K562 (cell line): ENCODE measurements at regions not wholly inside any gene's neighbourhood (a gene's known extent, or its start where the extent isn't known, plus 50 kb on each side); places are given as distances from the start of the nearest gene placed in this dataset.

ENCODE experiments used
- ATAC-seq: fragments of 200-7000 bp; cut with Tn5 transposase; 3 replicates; pipeline ENCODE4 v1.9.1; 2020; ENCODE audit warnings: moderate library complexity
- BruUV-seq: library from RNA; stranded (reverse); fragments of 400-500 nt; replicated peaks from 2 replicates; lab custom pipeline; 2021; lab: Mats Ljungman, UMichigan
- CTCF ChIA-PET: fragments of 300-600 bp; formaldehyde crosslinking; extraction: SDS; loops from one replicate; lab custom pipeline; 2021; ENCODE audit warnings: low intra/inter-chr PET ratio; lab: Yijun Ruan, JAX
- POLR2A ChIA-PET: fragments of 300-600, 350-650 bp; sonication (Branson Sonifier 250); formaldehyde crosslinking; extraction: SDS; loops from one replicate; lab custom pipeline; 2021; ENCODE audit warnings: antibody characterized with exemption, inconsistent platforms; lab: Yijun Ruan, JAX
- DNase-seq, 4 experiments: peaks; one replicate each; pipeline versions ENCODE4 v3.0.0 to v3.0.0-alpha.2; 2011 to 2018; ENCODE audit warnings: low spot score in 3 of 4, mixed read lengths in 3 of 4; ENCODE audit errors: extremely low read depth in 1 of 4
- FAIRE-seq: peaks from 2 replicates; lab custom pipeline; 2011; peaks lifted over from hg19 to GRCh38; lab: Jason Lieb, UNC
- H2AFZ ChIP-seq: 2 replicates; pipeline ENCODE4 v1.6.0; 2011; ENCODE audit warnings: low read depth, low read length, control low read depth, inconsistent platforms
- H3K27ac ChIP-seq: fragments of 200-600 bp; 3 replicates; pipeline ENCODE4 v1.8.0; 2011; ENCODE audit warnings: low read depth, mild to moderate bottlenecking, control low read depth, inconsistent platforms, low read length, moderate library complexity, mixed read lengths; ENCODE audit errors: extremely low read depth
- H3K27me3 ChIP-seq, 2 experiments: fragments of 300-600 bp in 1 of 2; 2 replicates in 1 of 2; 3 replicates in 1 of 2; pipeline versions ENCODE4 v1.6.0 to v1.8.0; 2011; ENCODE audit warnings: inconsistent platforms in 2 of 2, low read length in 2 of 2, mild to moderate bottlenecking in 1 of 2, mixed read lengths in 1 of 2, moderate library complexity in 1 of 2; ENCODE audit not compliant: control insufficient read depth in 2 of 2, insufficient read depth in 2 of 2
- H3K36me3 ChIP-seq: fragments of 300-600 bp; 3 replicates; pipeline ENCODE4 v1.8.0; 2011; ENCODE audit warnings: mild to moderate bottlenecking, low read length, inconsistent platforms; ENCODE audit not compliant: control insufficient read depth, insufficient read depth
- H3K4me1 ChIP-seq, 2 experiments: fragments of 200-600 bp in 1 of 2; replicated peaks in 1 of 2; 2 replicates in 1 of 2; 3 replicates in 1 of 2; pipeline versions ENCODE4 v1.5.1 to v1.8.0; 2011; ENCODE audit warnings: inconsistent platforms in 2 of 2, low read length in 2 of 2, mild to moderate bottlenecking in 1 of 2, mixed read lengths in 1 of 2, moderate library complexity in 1 of 2; ENCODE audit not compliant: control insufficient read depth in 2 of 2, insufficient read depth in 2 of 2
- H3K4me2 ChIP-seq: 2 replicates; pipeline ENCODE4 v1.6.1; 2011; ENCODE audit warnings: low read length, control low read depth, inconsistent platforms, mixed read lengths; ENCODE audit not compliant: insufficient read depth
- H3K4me3 ChIP-seq: fragments of 200-600 bp; sonication (generic), shearing (Covaris generic); 2 replicates; pipeline ENCODE4 v1.5.1; 2016; ENCODE audit warnings: control low read depth, inconsistent platforms
- H3K79me2 ChIP-seq: fragments of 200-600 bp; 3 replicates; pipeline ENCODE4 v1.8.0; 2011; ENCODE audit warnings: low read length, inconsistent platforms; ENCODE audit not compliant: control insufficient read depth, insufficient read depth
- H3K9ac ChIP-seq, 2 experiments: 2 replicates each; pipeline versions ENCODE4 v1.6.0 to v1.6.1; 2011; ENCODE audit warnings: low read depth in 2 of 2, low read length in 2 of 2, control low read depth in 1 of 2, inconsistent platforms in 1 of 2, mild to moderate bottlenecking in 1 of 2, mixed read lengths in 1 of 2; ENCODE audit not compliant: insufficient read depth in 1 of 2
- H3K9me1 ChIP-seq: one replicate; pipeline ENCODE4 v1.6.0; 2011; ENCODE audit warnings: inconsistent platforms, mild to moderate bottlenecking, low read length, moderate library complexity; ENCODE audit not compliant: control insufficient read depth, insufficient read depth
- H3K9me3 ChIP-seq: replicated peaks from 2 replicates; pipeline ENCODE4 v1.5.1; 2011; ENCODE audit warnings: low read depth, low read length, inconsistent platforms; ENCODE audit not compliant: control insufficient read depth, insufficient read depth
- H4K20me1 ChIP-seq: replicated peaks from 2 replicates; pipeline ENCODE4 v1.6.1; 2011; ENCODE audit warnings: low read length, inconsistent platforms, mixed read lengths; ENCODE audit not compliant: control insufficient read depth, insufficient read depth
- DLX4 ChIP-seq: fragments of 250-450 bp; sonication (Bioruptor Pico); IDR thresholded peaks from 2 replicates; pipeline ENCODE4 v1.6.1; 2021; ENCODE audit warnings: mild to moderate bottlenecking
- E2F3 ChIP-seq: fragments of 250-450 bp; sonication (Bioruptor Pico); IDR thresholded peaks from 2 replicates; pipeline ENCODE4 v1.4.0; 2020; ENCODE audit warnings: mild to moderate bottlenecking
- EHMT2 ChIP-seq: fragments of 450-650 bp; IDR thresholded peaks from 2 replicates; pipeline ENCODE4 v1.6.1; 2018; ENCODE audit warnings: antibody characterized with exemption
- ERF ChIP-seq: fragments of 450-650 bp; formaldehyde crosslinking; IDR thresholded peaks from 2 replicates; pipeline ENCODE4 v1.4.0; 2020; ENCODE audit warnings: mild to moderate bottlenecking, mixed read lengths
- EZH2 ChIP-seq: IDR thresholded peaks from 2 replicates; pipeline ENCODE4 v1.6.1; 2012; ENCODE audit warnings: low read depth, mild to moderate bottlenecking, inconsistent platforms, low read length, borderline replicate concordance
- GTF2F1 ChIP-seq: IDR thresholded peaks from 2 replicates; pipeline ENCODE4 v1.6.1; 2011; ENCODE audit warnings: low read depth, low read length, improper control_type of control experiment
- HDGF ChIP-seq: fragments of 450-650 bp; IDR thresholded peaks from 2 replicates; pipeline ENCODE4 v1.6.1; 2016
- JUN ChIP-seq, 2 experiments: sonication (generic) in 1 of 2; formaldehyde crosslinking in 1 of 2; IDR thresholded peaks; 2 replicates each; pipeline versions ENCODE4 v1.6.1 to v1.8.0; 2012 to 2022; ENCODE audit warnings: borderline replicate concordance in 2 of 2, mild to moderate bottlenecking in 2 of 2, improper control_type of control experiment in 1 of 2, low read depth in 1 of 2, low read length in 1 of 2, missing genetic modification reagents in 1 of 2
- MAFF ChIP-seq: IDR thresholded peaks from 2 replicates; pipeline ENCODE4 v1.6.1; 2012; ENCODE audit warnings: low read length, improper control_type of control experiment
- MXI1 ChIP-seq: IDR thresholded peaks from 2 replicates; pipeline ENCODE4 v1.6.1; 2011; ENCODE audit warnings: low read depth, mild to moderate bottlenecking, improper control_type of control experiment, low read length
- NELFE ChIP-seq: IDR thresholded peaks from 2 replicates; pipeline ENCODE4 v1.6.1; 2011; ENCODE audit warnings: mild to moderate bottlenecking; ENCODE audit not compliant: insufficient read depth, insufficient read length
- POLR2B ChIP-seq: fragments of 450-650 bp; IDR thresholded peaks from 2 replicates; pipeline ENCODE4 v1.6.1; 2018; ENCODE audit warnings: low read depth; ENCODE audit not compliant: partially characterized antibody
- PYGO2 ChIP-seq: fragments of 450-650 bp; IDR thresholded peaks from 2 replicates; pipeline ENCODE4 v1.6.1; 2016; ENCODE audit warnings: mild to moderate bottlenecking, missing genetic modification characterization, moderate library complexity, missing compliant biosample characterization
- SETDB1 ChIP-seq: IDR thresholded peaks from one replicate; pipeline ENCODE4 v1.6.1; 2012; ENCODE audit warnings: low read length, control low read depth, inconsistent platforms
- SLC30A9 ChIP-seq: fragments of 250-450 bp; sonication (Bioruptor Pico); IDR thresholded peaks from 2 replicates; pipeline ENCODE4 v1.8.0; 2022; ENCODE audit warnings: mild to moderate bottlenecking, moderate library complexity
- SMARCA5 ChIP-seq: fragments of 450-650 bp; IDR thresholded peaks from 2 replicates; pipeline ENCODE4 v1.6.1; 2016
- ZFPM2 ChIP-seq: fragments of 250-450 bp; sonication (Bioruptor Pico); IDR thresholded peaks from 2 replicates; pipeline ENCODE4 v1.5.1; 2022; ENCODE audit warnings: mild to moderate bottlenecking
- ZNF354B ChIP-seq: fragments of 250-450 bp; sonication (Bioruptor Pico); IDR thresholded peaks from 2 replicates; pipeline ENCODE4 v1.4.0; 2020
- ZNF551 ChIP-seq: fragments of 250-450 bp; sonication (Bioruptor Pico); IDR thresholded peaks from 2 replicates; pipeline ENCODE4 v1.5.0; 2021; ENCODE audit warnings: mild to moderate bottlenecking, moderate library complexity
- WGBS: fragments of 100-300 bp; shearing (Covaris generic); methylation state at CpG from one replicate; pipeline ENCODE4 v1.1.6; 2016; ENCODE audit warnings: low coverage, mixed read lengths; ENCODE audit not compliant: insufficient coverage; ENCODE audit errors: missing lambda C conversion rate; 5-methylcytosine and 5-hydroxymethylcytosine counted together
- in situ Hi-C: fragments of 300-500 bp; cut with MboI; formaldehyde crosslinking; loops from 4 replicates; pipeline ENCODE4 v1.15.0; 2018; ENCODE audit warnings: inconsistent platforms, mixed read lengths
- intact Hi-C: fragments of 100-400 bp; cut with micrococcal nuclease; formaldehyde crosslinking; loops from 2 replicates; pipeline ENCODE4 v1.14.2; 2022
- TF ChIP-seq, protein P1 (sequence below): fragments of 250-450 bp; sonication (Bioruptor Pico); IDR thresholded peaks from 2 replicates; pipeline ENCODE4 v1.4.0; 2020

DNA sequence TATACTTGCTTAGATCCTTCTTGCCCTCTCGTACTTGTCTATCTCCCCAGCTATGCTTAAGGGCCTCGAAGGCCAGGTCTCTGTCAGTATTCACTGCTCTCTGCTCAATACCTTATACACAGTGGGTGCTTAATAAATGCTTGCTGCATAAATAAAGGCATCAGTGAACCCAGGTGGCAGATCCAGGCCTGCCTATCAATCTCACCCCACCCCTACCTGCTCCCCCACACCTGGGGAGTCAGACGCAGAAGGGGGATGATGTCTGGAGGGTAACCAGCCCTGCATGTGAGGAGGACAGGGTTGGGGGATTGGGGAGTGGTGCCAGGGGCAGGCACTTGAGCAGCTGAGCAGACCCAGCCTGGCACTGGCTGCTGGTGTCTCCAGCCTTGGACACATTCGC is 430.6 kb downstream of the MN1 start:
- H3K4me2 ChIP-seq, result no peak overlapping the region
- ChIA-PET CTCF (no interaction called here), POLR2A (no interaction called here)
- no peaks in the 10 kb centered on the region for H4K20me1 ChIP-seq
- no peak for FAIRE-seq
- H3K9me1 ChIP-seq, result no peaks in the 10 kb centered on the region
- H3K79me2 ChIP-seq, result no peaks in the 10 kb centered on the region
- H3K4me1 ChIP-seq, result no peaks in the 10 kb centered on the region
- H2AFZ ChIP-seq, result no peak overlapping the region
- H3K9ac ChIP-seq, result no peak overlapping the region
- H3K27me3 ChIP-seq, result no peaks in the 10 kb centered on the region; a peak in 1 of 5 replicates
- in situ Hi-C loops (no loop called here), intact Hi-C loops (no loop called here)
- H3K9me3 ChIP-seq, result no peaks in the 10 kb centered on the region
- DNase-seq, result no peak
- H3K4me3 ChIP-seq, result no peak overlapping the region
- no TSS peak for BruUV-seq
- no peak for ATAC-seq
- WGBS, result 0% methylated on average over 4 of the region's 4 CpGs
- no peak for TF ChIP-seq E2F3 (CRISPR knock-in tag)
- no peak for TF ChIP-seq JUN (IDR thresholded peaks at IDR 0.05; ENCODE audit: borderline replicate concordance, low read depth, low read length)
- no peak for TF ChIP-seq JUN (CRISPR knock-in tag; IDR thresholded peaks at IDR 0.05; ENCODE audit: borderline replicate concordance)
- TF ChIP-seq EHMT2, result no peak
- no peak for TF ChIP-seq SETDB1
- TF ChIP-seq ERF (CRISPR knock-in tag), result no peak
- no peak for TF ChIP-seq PYGO2 (tag)
- no peak for TF ChIP-seq ZFPM2
- TF ChIP-seq ZNF354B (CRISPR knock-in tag), result no peak
- no peak for TF ChIP-seq ZNF551 (CRISPR knock-in tag)
- no peak for TF ChIP-seq NELFE
- TF ChIP-seq MXI1, result no peak
- TF ChIP-seq SMARCA5, result no peak
- no peak for TF ChIP-seq SLC30A9
- no peak for TF ChIP-seq HDGF
- TF ChIP-seq POLR2B, result no peak
- TF ChIP-seq MAFF, result no peak
- TF ChIP-seq EZH2, result no peak
- no peak for TF ChIP-seq DLX4 (CRISPR knock-in tag)
- TF ChIP-seq GTF2F1, result no peak
- TF ChIP-seq, protein P1, sequence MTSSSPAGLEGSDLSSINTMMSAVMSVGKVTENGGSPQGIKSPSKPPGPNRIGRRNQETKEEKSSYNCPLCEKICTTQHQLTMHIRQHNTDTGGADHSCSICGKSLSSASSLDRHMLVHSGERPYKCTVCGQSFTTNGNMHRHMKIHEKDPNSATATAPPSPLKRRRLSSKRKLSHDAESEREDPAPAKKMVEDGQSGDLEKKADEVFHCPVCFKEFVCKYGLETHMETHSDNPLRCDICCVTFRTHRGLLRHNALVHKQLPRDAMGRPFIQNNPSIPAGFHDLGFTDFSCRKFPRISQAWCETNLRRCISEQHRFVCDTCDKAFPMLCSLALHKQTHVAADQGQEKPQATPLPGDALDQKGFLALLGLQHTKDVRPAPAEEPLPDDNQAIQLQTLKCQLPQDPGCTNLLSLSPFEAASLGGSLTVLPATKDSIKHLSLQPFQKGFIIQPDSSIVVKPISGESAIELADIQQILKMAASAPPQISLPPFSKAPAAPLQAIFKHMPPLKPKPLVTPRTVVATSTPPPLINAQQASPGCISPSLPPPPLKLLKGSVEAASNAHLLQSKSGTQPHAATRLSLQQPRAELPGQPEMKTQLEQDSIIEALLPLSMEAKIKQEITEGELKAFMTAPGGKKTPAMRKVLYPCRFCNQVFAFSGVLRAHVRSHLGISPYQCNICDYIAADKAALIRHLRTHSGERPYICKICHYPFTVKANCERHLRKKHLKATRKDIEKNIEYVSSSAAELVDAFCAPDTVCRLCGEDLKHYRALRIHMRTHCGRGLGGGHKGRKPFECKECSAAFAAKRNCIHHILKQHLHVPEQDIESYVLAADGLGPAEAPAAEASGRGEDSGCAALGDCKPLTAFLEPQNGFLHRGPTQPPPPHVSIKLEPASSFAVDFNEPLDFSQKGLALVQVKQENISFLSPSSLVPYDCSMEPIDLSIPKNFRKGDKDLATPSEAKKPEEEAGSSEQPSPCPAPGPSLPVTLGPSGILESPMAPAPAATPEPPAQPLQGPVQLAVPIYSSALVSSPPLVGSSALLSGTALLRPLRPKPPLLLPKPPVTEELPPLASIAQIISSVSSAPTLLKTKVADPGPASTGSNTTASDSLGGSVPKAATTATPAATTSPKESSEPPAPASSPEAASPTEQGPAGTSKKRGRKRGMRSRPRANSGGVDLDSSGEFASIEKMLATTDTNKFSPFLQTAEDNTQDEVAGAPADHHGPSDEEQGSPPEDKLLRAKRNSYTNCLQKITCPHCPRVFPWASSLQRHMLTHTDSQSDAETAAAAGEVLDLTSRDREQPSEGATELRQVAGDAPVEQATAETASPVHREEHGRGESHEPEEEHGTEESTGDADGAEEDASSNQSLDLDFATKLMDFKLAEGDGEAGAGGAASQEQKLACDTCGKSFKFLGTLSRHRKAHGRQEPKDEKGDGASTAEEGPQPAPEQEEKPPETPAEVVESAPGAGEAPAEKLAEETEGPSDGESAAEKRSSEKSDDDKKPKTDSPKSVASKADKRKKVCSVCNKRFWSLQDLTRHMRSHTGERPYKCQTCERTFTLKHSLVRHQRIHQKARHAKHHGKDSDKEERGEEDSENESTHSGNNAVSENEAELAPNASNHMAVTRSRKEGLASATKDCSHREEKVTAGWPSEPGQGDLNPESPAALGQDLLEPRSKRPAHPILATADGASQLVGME, result no peak
- H3K27ac ChIP-seq, result no peak overlapping the region
- H3K36me3 ChIP-seq, result no peaks in the 10 kb centered on the region
